Hepatocyte (in vitro differentiated cells): ENCODE measurements at regions not wholly inside any gene's neighbourhood (a gene's known extent, or its start where the extent isn't known, plus 50 kb on each side); places are given as distances from the start of the nearest gene placed in this dataset.
A peak's percentile ranks its signal among the peaks of the same experiment; 100 is the strongest.

Experiments used
- DNase-seq: peaks from one replicate; pipeline ENCODE4 v3.0.0-alpha.2; 2016; ENCODE audit warnings: low spot score
- H2AFZ ChIP-seq: fragments of 200-600 bp; sonication (generic); 2 replicates; pipeline ENCODE4 v1.6.0; 2016; ENCODE audit warnings: antibody characterized with exemption, mild to moderate bottlenecking
- H3K27ac ChIP-seq: fragments of 200-600 bp; sonication (generic); 2 replicates; pipeline ENCODE4 v1.5.1; 2016; ENCODE audit warnings: mild to moderate bottlenecking
- H3K27me3 ChIP-seq: fragments of 200-600 bp; sonication (generic); 2 replicates; pipeline ENCODE4 v1.6.1; 2016
- H3K36me3 ChIP-seq: fragments of 200-600 bp; sonication (generic); replicated peaks from 2 replicates; pipeline ENCODE4 v1.5.1; 2016; ENCODE audit warnings: low read depth; ENCODE audit not compliant: insufficient read depth
- H3K4me1 ChIP-seq: fragments of 200-600 bp; sonication (generic); 2 replicates; pipeline ENCODE4 v1.5.1; 2016; ENCODE audit warnings: mild to moderate bottlenecking, moderate library complexity; ENCODE audit not compliant: insufficient read depth
- H3K4me2 ChIP-seq: fragments of 200-600 bp; sonication (generic); 2 replicates; pipeline ENCODE4 v1.6.0; 2016
- H3K4me3 ChIP-seq: fragments of 200-600 bp; sonication (generic); 2 replicates; pipeline ENCODE4 v1.5.1; 2016; ENCODE audit warnings: mild to moderate bottlenecking
- H3K79me2 ChIP-seq: fragments of 200-600 bp; sonication (generic); 2 replicates; pipeline ENCODE4 v1.6.0; 2017; ENCODE audit warnings: mild to moderate bottlenecking
- H3K9me2 ChIP-seq: fragments of 200-600 bp; sonication (generic); replicated peaks from 2 replicates; pipeline ENCODE4 v1.6.0; 2017; ENCODE audit warnings: mild to moderate bottlenecking; ENCODE audit not compliant: insufficient read depth
- H3K9me3 ChIP-seq: fragments of 200-600 bp; sonication (generic); 2 replicates; pipeline ENCODE4 v1.5.1; 2016; ENCODE audit warnings: low read depth, mild to moderate bottlenecking
- H4K20me1 ChIP-seq: fragments of 200-600 bp; sonication (generic); 2 replicates; pipeline ENCODE4 v1.6.0; 2016; ENCODE audit warnings: mild to moderate bottlenecking; ENCODE audit not compliant: insufficient read depth, poor library complexity, severe bottlenecking
- EZH2 ChIP-seq: fragments of 200-600 bp; sonication (generic); IDR thresholded peaks from 2 replicates; pipeline ENCODE4 v1.6.1; 2016; ENCODE audit warnings: antibody characterized with exemption, mild to moderate bottlenecking, borderline replicate concordance
- EZH2phosphoT487 ChIP-seq: fragments of 200-600 bp; sonication (generic); IDR thresholded peaks from one replicate; pipeline ENCODE4 v1.6.1; 2018; ENCODE audit warnings: antibody characterized with exemption, mild to moderate bottlenecking, low read depth, moderate library complexity; ENCODE audit not compliant: unreplicated experiment, severe bottlenecking
- WGBS: methylation state at CpG from one replicate; pipeline ENCODE4 v1.1.6; 2016; ENCODE audit warnings: low lambda C conversion rate; ENCODE audit errors: missing lambda C conversion rate; 5-methylcytosine and 5-hydroxymethylcytosine counted together
- TF ChIP-seq, protein P1 (sequence below): fragments of 200-600 bp; sonication (generic); IDR thresholded peaks from 2 replicates; pipeline ENCODE4 v1.5.1; 2016; ENCODE audit warnings: antibody characterized with exemption, mild to moderate bottlenecking; ENCODE audit not compliant: poor library complexity

DNA sequence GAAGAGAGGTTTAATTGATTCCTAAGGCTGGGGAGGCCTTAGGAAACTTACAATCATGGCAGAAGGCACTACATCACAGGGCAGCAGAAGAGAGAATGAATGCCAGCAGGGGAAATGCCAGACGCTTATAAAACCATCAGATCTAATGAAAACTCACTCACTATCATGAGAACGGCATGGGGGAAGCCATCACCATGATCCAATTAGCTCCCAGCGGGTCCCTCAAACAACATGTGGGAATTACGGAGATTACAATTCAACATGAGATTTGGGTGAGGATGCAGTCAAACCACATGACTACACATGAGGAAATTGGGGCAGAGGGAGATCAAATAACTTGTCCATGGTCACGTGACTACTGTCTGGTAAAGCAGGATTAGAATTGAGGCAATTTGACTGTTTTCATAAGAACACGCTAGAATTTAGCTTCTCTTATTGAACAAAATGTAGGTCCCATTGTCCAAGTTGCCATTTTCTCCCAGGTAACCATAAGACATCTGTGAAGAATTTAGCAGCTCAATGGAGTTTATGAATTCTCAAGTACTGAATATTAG is 445.1 kb upstream of the CDH20 start:
- Histone ChIP-seq H2AFZ (no peak overlapping the region), H3K4me3 (no peak overlapping the region), H4K20me1 (no peaks in the 10 kb centered on the region), H3K27ac (no peak overlapping the region), H3K79me2 (no peaks in the 10 kb centered on the region), H3K27me3 (no peaks in the 10 kb centered on the region), H3K4me1 (no peaks in the 10 kb centered on the region), H3K9me3 (no peaks in the 10 kb centered on the region), H3K9me2 (no peaks in the 10 kb centered on the region), H3K4me2 (no peak overlapping the region), H3K36me3 (no peaks in the 10 kb centered on the region)
- 80% methylated on average over 6 of the region's 6 CpGs for WGBS
- TF ChIP-seq EZH2 (no peak), EZH2phosphoT487 (no peak)
- TF ChIP-seq, protein P1, sequence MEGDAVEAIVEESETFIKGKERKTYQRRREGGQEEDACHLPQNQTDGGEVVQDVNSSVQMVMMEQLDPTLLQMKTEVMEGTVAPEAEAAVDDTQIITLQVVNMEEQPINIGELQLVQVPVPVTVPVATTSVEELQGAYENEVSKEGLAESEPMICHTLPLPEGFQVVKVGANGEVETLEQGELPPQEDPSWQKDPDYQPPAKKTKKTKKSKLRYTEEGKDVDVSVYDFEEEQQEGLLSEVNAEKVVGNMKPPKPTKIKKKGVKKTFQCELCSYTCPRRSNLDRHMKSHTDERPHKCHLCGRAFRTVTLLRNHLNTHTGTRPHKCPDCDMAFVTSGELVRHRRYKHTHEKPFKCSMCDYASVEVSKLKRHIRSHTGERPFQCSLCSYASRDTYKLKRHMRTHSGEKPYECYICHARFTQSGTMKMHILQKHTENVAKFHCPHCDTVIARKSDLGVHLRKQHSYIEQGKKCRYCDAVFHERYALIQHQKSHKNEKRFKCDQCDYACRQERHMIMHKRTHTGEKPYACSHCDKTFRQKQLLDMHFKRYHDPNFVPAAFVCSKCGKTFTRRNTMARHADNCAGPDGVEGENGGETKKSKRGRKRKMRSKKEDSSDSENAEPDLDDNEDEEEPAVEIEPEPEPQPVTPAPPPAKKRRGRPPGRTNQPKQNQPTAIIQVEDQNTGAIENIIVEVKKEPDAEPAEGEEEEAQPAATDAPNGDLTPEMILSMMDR: no peak
- no peak for DNase-seq

DNA sequence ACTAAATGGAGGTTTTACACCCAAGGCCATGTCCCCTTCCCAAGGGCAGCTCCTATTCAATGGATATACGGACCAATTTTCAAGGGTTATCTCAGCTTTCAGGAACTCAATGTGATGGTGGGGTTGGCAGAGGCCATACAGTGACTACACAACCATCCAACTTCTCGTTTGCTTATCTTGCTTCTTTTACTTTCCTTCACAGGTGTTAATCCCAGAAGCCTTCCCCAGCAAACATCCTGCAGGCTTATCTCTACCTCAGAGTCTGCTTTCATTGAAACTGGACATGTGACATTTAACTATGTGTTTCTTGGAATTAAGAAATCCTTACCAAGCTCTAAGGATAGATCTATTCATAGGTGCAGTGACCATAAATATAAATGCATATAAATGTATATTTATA is 443.8 kb upstream of the CDH20 start:
- H3K27me3 ChIP-seq: no peaks in the 10 kb centered on the region
- 39% methylated on average over 2 of the region's 2 CpGs for WGBS

DNA sequence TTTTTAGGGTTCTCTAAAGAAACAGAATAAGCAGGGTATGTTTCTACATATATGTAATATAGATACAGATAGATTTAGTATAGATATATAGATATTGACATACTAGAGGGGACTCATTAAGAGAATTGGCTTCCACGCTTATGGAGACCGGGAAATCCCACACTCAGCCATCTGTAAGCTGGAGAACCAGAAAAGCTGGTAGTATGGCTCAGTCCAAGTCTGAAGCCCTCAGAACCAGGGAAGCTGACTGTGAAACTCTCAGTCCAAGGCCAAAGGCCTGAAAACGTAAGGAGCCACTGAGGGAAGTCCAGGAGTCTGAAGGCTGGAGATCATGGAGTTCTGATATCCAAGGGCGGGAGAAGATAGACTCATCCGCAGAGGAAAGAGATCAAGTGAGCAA is 441.3 kb upstream of the CDH20 start:
- Histone ChIP-seq H4K20me1 (no peaks in the 10 kb centered on the region), H3K79me2 (no peaks in the 10 kb centered on the region), H3K4me1 (no peaks in the 10 kb centered on the region), H3K9me3 (no peaks in the 10 kb centered on the region), H2AFZ (no peak overlapping the region), H3K4me2 (no peak overlapping the region), H3K27ac (no peak overlapping the region), H3K36me3 (no peaks in the 10 kb centered on the region), H3K27me3 (no peaks in the 10 kb centered on the region), H3K4me3 (no peak overlapping the region), H3K9me2 (no peaks in the 10 kb centered on the region)
- TF ChIP-seq EZH2phosphoT487: no peak
- TF ChIP-seq, protein P1: no peak
- TF ChIP-seq EZH2: no peak
- DNase-seq: no peak
- WGBS: 93% methylated on average over 5 of the region's 5 CpGs

More for the DNA sequence above, 443.8 kb upstream of the CDH20 start:
- TF ChIP-seq EZH2phosphoT487: peak; percentile 84
- TF ChIP-seq, protein P1: no peak
- Histone ChIP-seq H3K9me2 (no peaks in the 10 kb centered on the region), H3K4me3 (no peak overlapping the region), H3K9me3 (no peaks in the 10 kb centered on the region), H3K79me2 (no peaks in the 10 kb centered on the region), H2AFZ (no peak overlapping the region), H3K27ac (no peak overlapping the region), H4K20me1 (no peaks in the 10 kb centered on the region), H3K4me2 (no peak overlapping the region), H3K36me3 (no peaks in the 10 kb centered on the region), H3K4me1 (no peaks in the 10 kb centered on the region)
- no peak for DNase-seq

DNA sequence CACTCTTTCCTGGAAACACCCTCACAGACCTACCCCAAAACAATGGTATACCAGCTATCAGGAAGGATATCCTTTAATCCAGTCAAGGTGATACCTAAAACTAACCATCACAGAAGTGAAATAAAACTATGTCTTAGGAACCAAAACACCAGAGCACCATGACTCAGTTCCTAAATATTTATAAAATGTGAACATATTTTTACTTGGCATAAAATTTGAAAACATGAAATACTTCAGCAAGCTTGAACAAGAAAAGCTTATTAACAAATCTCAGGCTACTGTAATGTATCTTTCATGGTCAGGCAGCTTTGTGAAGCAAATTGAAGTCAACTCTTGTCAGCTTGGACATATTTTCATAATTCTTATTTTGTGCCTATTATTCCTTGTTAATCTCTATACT is 440.8 kb upstream of the CDH20 start:
- Histone ChIP-seq H3K9me3 (no peaks in the 10 kb centered on the region), H3K9me2 (no peaks in the 10 kb centered on the region), H3K36me3 (no peaks in the 10 kb centered on the region), H4K20me1 (no peaks in the 10 kb centered on the region), H3K79me2 (no peaks in the 10 kb centered on the region), H3K4me1 (no peaks in the 10 kb centered on the region), H3K27ac (no peak overlapping the region), H3K27me3 (no peaks in the 10 kb centered on the region), H2AFZ (no peak overlapping the region), H3K4me3 (no peak overlapping the region), H3K4me2 (no peak overlapping the region)
- no peak for DNase-seq
- TF ChIP-seq EZH2: no peak
- no peak for TF ChIP-seq EZH2phosphoT487
- TF ChIP-seq, protein P1: no peak
